H1 (cell line): ENCODE measurements at regions not wholly inside any gene's neighbourhood (a gene's known extent, or its start where the extent isn't known, plus 50 kb on each side); places are given as distances from the start of the nearest gene placed in this dataset.

ENCODE experiments used
- BACH1 ChIP-seq: IDR thresholded peaks from 2 replicates; pipeline ENCODE4 v1.6.1; 2012; ENCODE audit warnings: low read length, improper control_type of control experiment
- CBX5 ChIP-seq: fragments of 300-800, 300-1000 bp; sonication (generic); IDR thresholded peaks from 2 replicates; pipeline ENCODE4 v1.7.1; 2016; ENCODE audit warnings: antibody characterized with exemption, low read length, low read depth
- HDAC2 ChIP-seq, 2 experiments: fragments of 300-600 bp in 1 of 2; sonication (generic) in 1 of 2; IDR thresholded peaks; 2 replicates each; pipeline ENCODE4 v1.6.1; 2011 to 2012; ENCODE audit warnings: low read depth in 2 of 2, low read length in 2 of 2, mild to moderate bottlenecking in 2 of 2, moderate library complexity in 2 of 2, borderline replicate concordance in 1 of 2, inconsistent platforms in 1 of 2
- RNF2 ChIP-seq: fragments of 200-900, 300-1000 bp; sonication (generic); IDR thresholded peaks from 2 replicates; pipeline ENCODE4 v1.7.1; 2016; ENCODE audit warnings: borderline replicate concordance, low read depth, mild to moderate bottlenecking, antibody characterized with exemption, low read length; ENCODE audit not compliant: poor library complexity, severe bottlenecking; ENCODE audit errors: missing control alignments
- SP4 ChIP-seq: IDR thresholded peaks from 2 replicates; pipeline ENCODE4 v1.6.1; 2012; ENCODE audit warnings: low read length, inconsistent platforms
- YY1 ChIP-seq: IDR thresholded peaks from 2 replicates; pipeline ENCODE4 v1.6.1; 2011; ENCODE audit warnings: low read depth, mild to moderate bottlenecking, low read length
- TF ChIP-seq, protein P1 (sequence below): IDR thresholded peaks from 2 replicates; pipeline ENCODE4 v1.6.1; 2011; ENCODE audit warnings: low read depth, mild to moderate bottlenecking, low read length; ENCODE audit not compliant: insufficient read depth

GRCh38 chr3:168659015-168659414 is 563.3 kb upstream of the GOLIM4 start (continued):
- TF ChIP-seq, protein P1, sequence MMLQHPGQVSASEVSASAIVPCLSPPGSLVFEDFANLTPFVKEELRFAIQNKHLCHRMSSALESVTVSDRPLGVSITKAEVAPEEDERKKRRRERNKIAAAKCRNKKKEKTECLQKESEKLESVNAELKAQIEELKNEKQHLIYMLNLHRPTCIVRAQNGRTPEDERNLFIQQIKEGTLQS: no peak
- TF ChIP-seq HDAC2 (IDR thresholded peaks at IDR 0.05; ENCODE audit: borderline replicate concordance in 1 of 2, low read depth in 2 of 2, low read length in 2 of 2) (no peak), SP4 (no peak), YY1 (no peak), BACH1 (no peak), CBX5 (no peak), RNF2 (no peak)
- TF ChIP-seq, all 59 proteins: peak for 0
